Endothelial cell of umbilical vein (primary cell): ENCODE measurements at regions not wholly inside any gene's neighbourhood (a gene's known extent, or its start where the extent isn't known, plus 50 kb on each side); places are given as distances from the start of the nearest gene placed in this dataset.

ENCODE experiments used
- BruUV-seq: library from RNA; stranded (reverse); fragments of 400-500 nt; replicated peaks from 2 replicates; lab custom pipeline; 2021; lab: Mats Ljungman, UMichigan
- CTCF ChIA-PET: fragments of 300-600, 350-600 bp; sonication (Branson Sonifier 250); formaldehyde crosslinking; loops from one replicate; lab custom pipeline; 2021; ENCODE audit warnings: antibody characterized with exemption, inconsistent platforms; lab: Charles Lee
- POLR2A ChIA-PET: fragments of 300-600, 350-600 bp; sonication (Branson Sonifier 250); formaldehyde crosslinking; loops from one replicate; lab custom pipeline; 2021; ENCODE audit warnings: antibody characterized with exemption, inconsistent platforms; lab: Charles Lee
- DNase-seq: peaks from one replicate; pipeline ENCODE4 v3.0.0-alpha.2; 2011; ENCODE audit warnings: low read depth, low spot score
- FAIRE-seq: peaks from 2 replicates; lab custom pipeline; 2011; peaks lifted over from hg19 to GRCh38; lab: Jason Lieb, UNC
- H2AFZ ChIP-seq: 2 replicates; pipeline ENCODE4 v1.6.0; 2012; ENCODE audit warnings: low read depth, low read length, control low read depth, inconsistent platforms
- H3K27ac ChIP-seq: 2 replicates; pipeline ENCODE4 v1.5.1; 2011; ENCODE audit warnings: low read depth, mild to moderate bottlenecking, control low read depth, low read length, moderate library complexity; ENCODE audit not compliant: insufficient read depth
- H3K27me3 ChIP-seq, 2 experiments: 2 replicates each; pipeline versions ENCODE4 v1.6.0 to v1.6.1; 2011; ENCODE audit warnings: low read length in 2 of 2, mixed read lengths in 1 of 2; ENCODE audit not compliant: control insufficient read depth in 2 of 2, insufficient read depth in 2 of 2
- H3K36me3 ChIP-seq, 2 experiments: 2 replicates in 1 of 2; 3 replicates in 1 of 2; pipeline ENCODE4 v1.5.1; 2011; ENCODE audit warnings: low read length in 2 of 2, mild to moderate bottlenecking in 1 of 2, moderate library complexity in 1 of 2; ENCODE audit not compliant: control insufficient read depth in 2 of 2, insufficient read depth in 2 of 2; ENCODE audit errors: extremely low read depth in 1 of 2
- H3K4me1 ChIP-seq: 3 replicates; pipeline ENCODE4 v1.5.1; 2011; ENCODE audit warnings: mild to moderate bottlenecking, low read length; ENCODE audit not compliant: control insufficient read depth, insufficient read depth; ENCODE audit errors: extremely low read depth
- H3K4me2 ChIP-seq: 2 replicates; pipeline ENCODE4 v1.6.1; 2011; ENCODE audit warnings: low read length, control low read depth, mixed read lengths; ENCODE audit not compliant: insufficient read depth
- H3K4me3 ChIP-seq, 3 experiments: fragments of 200-600 bp in 1 of 3; sonication (generic), shearing (Covaris generic) in 1 of 3; replicated peaks in 1 of 3; 2 replicates each; pipeline ENCODE4 v1.5.1; 2011 to 2016; ENCODE audit warnings: control low read depth in 3 of 3, low read length in 3 of 3, mild to moderate bottlenecking in 2 of 3, inconsistent platforms in 1 of 3, low read depth in 1 of 3, moderate library complexity in 1 of 3; ENCODE audit not compliant: insufficient read depth in 1 of 3
- H3K79me2 ChIP-seq: 2 replicates; pipeline ENCODE4 v1.6.0; 2012; ENCODE audit warnings: low read length, inconsistent platforms; ENCODE audit not compliant: control insufficient read depth, insufficient read depth
- H3K9ac ChIP-seq: replicated peaks from 2 replicates; pipeline ENCODE3; 2011; ENCODE audit warnings: low read length, control low read depth; ENCODE audit not compliant: insufficient read depth; ENCODE audit errors: extremely low read depth
- H3K9me1 ChIP-seq: replicated peaks from 3 replicates; pipeline ENCODE4 v1.6.0; 2011; ENCODE audit warnings: mild to moderate bottlenecking, low read length; ENCODE audit not compliant: control insufficient read depth, insufficient read depth; ENCODE audit errors: extremely low read depth
- H3K9me3 ChIP-seq: replicated peaks from 2 replicates; pipeline ENCODE4 v1.5.1; 2012; ENCODE audit warnings: low read length, inconsistent platforms; ENCODE audit not compliant: control insufficient read depth, insufficient read depth
- H4K20me1 ChIP-seq: replicated peaks from 2 replicates; pipeline ENCODE3; 2011; ENCODE audit warnings: mild to moderate bottlenecking, low read length; ENCODE audit not compliant: control insufficient read depth, insufficient read depth; ENCODE audit errors: extremely low read depth
- EZH2 ChIP-seq: IDR thresholded peaks from 2 replicates; pipeline ENCODE4 v1.6.1; 2012; ENCODE audit warnings: borderline replicate concordance, low read depth, mild to moderate bottlenecking, moderate library complexity, low read length, inconsistent platforms; ENCODE audit not compliant: severe bottlenecking
- FOS ChIP-seq: IDR thresholded peaks from 2 replicates; pipeline ENCODE4 v1.6.1; 2011; ENCODE audit warnings: mild to moderate bottlenecking, low read length, moderate library complexity, borderline replicate concordance; ENCODE audit not compliant: insufficient read depth
- GATA2 ChIP-seq: IDR thresholded peaks from 2 replicates; pipeline ENCODE4 v1.7.0; 2011; ENCODE audit warnings: low read depth, mild to moderate bottlenecking, moderate library complexity, mixed read lengths, low read length; ENCODE audit not compliant: insufficient read length, insufficient read depth
- JUN ChIP-seq: IDR thresholded peaks from 2 replicates; pipeline ENCODE4 v1.6.1; 2011; ENCODE audit warnings: borderline replicate concordance, low read depth; ENCODE audit not compliant: insufficient read length, insufficient read depth
- MYC ChIP-seq: IDR thresholded peaks from one replicate; pipeline ENCODE4 v1.6.1; 2011; ENCODE audit warnings: mild to moderate bottlenecking, low read depth, low read length
- POLR2A ChIP-seq: IDR thresholded peaks from 2 replicates; pipeline ENCODE4 v1.6.1; 2012; ENCODE audit warnings: low read depth, mild to moderate bottlenecking, control low read depth, low read length
- POLR2AphosphoS5 ChIP-seq: IDR thresholded peaks from 2 replicates; pipeline ENCODE4 v1.6.1; 2012; ENCODE audit warnings: low read depth, mild to moderate bottlenecking, control low read depth, low read length, moderate library complexity; ENCODE audit not compliant: insufficient read depth
- dilution Hi-C: fragments of 300-500 bp; cut with MboI; formaldehyde crosslinking; loops from one replicate; pipeline ENCODE4 v1.15.0; 2019; ENCODE audit warnings: low sequenced_read_pairs; ENCODE audit not compliant: extremely low pct_ligation_motif_present
- intact Hi-C: fragments of 100-400 bp; cut with micrococcal nuclease; formaldehyde crosslinking; loops from one replicate; pipeline ENCODE4 v1.10.0; 2022
- TF ChIP-seq, protein P1 (sequence below), 2 donors: IDR thresholded peaks; 1 replicate in 1 of 2; 2 replicates in 1 of 2; pipeline ENCODE4 v1.5.1; 2011; ENCODE audit warnings: low read length in 2 of 2, mild to moderate bottlenecking in 2 of 2, moderate library complexity in 2 of 2, control low read depth in 1 of 2, inconsistent platforms in 1 of 2, low read depth in 1 of 2; ENCODE audit not compliant: insufficient read depth in 1 of 2; ENCODE audit errors: extremely low read depth in 1 of 2
- TF ChIP-seq, protein P2 (sequence below): IDR thresholded peaks from 2 replicates; pipeline ENCODE4 v1.6.1; 2011; ENCODE audit not compliant: insufficient read depth, insufficient read length

DNA sequence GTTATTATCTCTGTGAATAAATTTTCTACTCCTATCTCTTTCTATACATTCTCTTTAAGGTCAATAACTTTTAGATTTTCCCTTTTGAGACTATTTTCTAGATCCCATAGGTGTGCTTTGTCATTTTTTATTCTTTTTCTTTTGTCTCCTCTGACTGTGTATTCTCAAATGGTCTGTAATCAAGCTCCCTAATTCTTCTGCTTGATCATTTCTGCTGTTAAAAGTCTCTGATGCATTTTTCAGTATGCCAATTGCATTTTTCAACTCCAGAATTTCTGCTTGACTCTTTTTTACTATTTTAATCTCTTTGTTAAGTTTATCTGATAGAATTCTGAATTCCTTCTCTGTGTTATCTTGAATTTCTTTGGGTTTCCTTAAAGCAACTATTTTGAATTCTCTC is 78.2 kb downstream of the THNSL1 start:
- FAIRE-seq, result no peak
- POLR2A ChIA-PET, result no interaction called here
- intact Hi-C loops, result no loop called here

More for the DNA sequence above, 78.2 kb downstream of the THNSL1 start:
- dilution Hi-C loops, result no loop called here
- CTCF ChIA-PET, result no interaction called here
- H3K9me3 ChIP-seq, result no peaks in the 10 kb centered on the region
- no peaks in the 10 kb centered on the region for H3K4me1 ChIP-seq
- no peak overlapping the region for H2AFZ ChIP-seq
- H3K4me2 ChIP-seq, result no peak overlapping the region
- no peaks in the 10 kb centered on the region for H3K27me3 ChIP-seq
- TF ChIP-seq POLR2AphosphoS5, result no peak
- TF ChIP-seq FOS, result no peak
- TF ChIP-seq POLR2A, result no peak
- no peak for TF ChIP-seq MYC
- TF ChIP-seq, protein P1, sequence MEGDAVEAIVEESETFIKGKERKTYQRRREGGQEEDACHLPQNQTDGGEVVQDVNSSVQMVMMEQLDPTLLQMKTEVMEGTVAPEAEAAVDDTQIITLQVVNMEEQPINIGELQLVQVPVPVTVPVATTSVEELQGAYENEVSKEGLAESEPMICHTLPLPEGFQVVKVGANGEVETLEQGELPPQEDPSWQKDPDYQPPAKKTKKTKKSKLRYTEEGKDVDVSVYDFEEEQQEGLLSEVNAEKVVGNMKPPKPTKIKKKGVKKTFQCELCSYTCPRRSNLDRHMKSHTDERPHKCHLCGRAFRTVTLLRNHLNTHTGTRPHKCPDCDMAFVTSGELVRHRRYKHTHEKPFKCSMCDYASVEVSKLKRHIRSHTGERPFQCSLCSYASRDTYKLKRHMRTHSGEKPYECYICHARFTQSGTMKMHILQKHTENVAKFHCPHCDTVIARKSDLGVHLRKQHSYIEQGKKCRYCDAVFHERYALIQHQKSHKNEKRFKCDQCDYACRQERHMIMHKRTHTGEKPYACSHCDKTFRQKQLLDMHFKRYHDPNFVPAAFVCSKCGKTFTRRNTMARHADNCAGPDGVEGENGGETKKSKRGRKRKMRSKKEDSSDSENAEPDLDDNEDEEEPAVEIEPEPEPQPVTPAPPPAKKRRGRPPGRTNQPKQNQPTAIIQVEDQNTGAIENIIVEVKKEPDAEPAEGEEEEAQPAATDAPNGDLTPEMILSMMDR (IDR thresholded peaks at IDR 0.05; ENCODE audit: extremely low read depth in 1 of 2, insufficient read depth in 1 of 2, low read depth in 1 of 2, low read length in 2 of 2), result no peak
- TF ChIP-seq JUN, result no peak
- TF ChIP-seq, protein P2, sequence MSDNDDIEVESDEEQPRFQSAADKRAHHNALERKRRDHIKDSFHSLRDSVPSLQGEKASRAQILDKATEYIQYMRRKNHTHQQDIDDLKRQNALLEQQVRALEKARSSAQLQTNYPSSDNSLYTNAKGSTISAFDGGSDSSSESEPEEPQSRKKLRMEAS, result no peak
- no peak for TF ChIP-seq GATA2
- TF ChIP-seq EZH2, result no peak
- H3K9me1 ChIP-seq, result no peaks in the 10 kb centered on the region
- H3K79me2 ChIP-seq, result no peaks in the 10 kb centered on the region
- BruUV-seq, result no TSS peak
- H3K36me3 ChIP-seq, result no peaks in the 10 kb centered on the region
- H4K20me1 ChIP-seq, result no peaks in the 10 kb centered on the region
- H3K27ac ChIP-seq, result no peak overlapping the region
- H3K4me3 ChIP-seq, result no peak overlapping the region
- DNase-seq, result no peak
- H3K9ac ChIP-seq, result no peak overlapping the region
